SKM-1 treated with dmso at 0.1 percent for 144 hours (cell line): ENCODE measurements at regions not wholly inside any gene's neighbourhood (a gene's known extent, or its start where the extent isn't known, plus 50 kb on each side); places are given as distances from the start of the nearest gene placed in this dataset.
"Not testable (repeated sequence)": the region's sequence is repeated elsewhere in the genome, so short reads cannot be mapped to it uniquely, and the experiment has no call there.

Experiments
- DNase-seq: peaks from one replicate; lab custom pipeline; 2025; ENCODE audit not compliant: unreplicated experiment; lab: John Stamatoyannopoulos, UW

DNA sequence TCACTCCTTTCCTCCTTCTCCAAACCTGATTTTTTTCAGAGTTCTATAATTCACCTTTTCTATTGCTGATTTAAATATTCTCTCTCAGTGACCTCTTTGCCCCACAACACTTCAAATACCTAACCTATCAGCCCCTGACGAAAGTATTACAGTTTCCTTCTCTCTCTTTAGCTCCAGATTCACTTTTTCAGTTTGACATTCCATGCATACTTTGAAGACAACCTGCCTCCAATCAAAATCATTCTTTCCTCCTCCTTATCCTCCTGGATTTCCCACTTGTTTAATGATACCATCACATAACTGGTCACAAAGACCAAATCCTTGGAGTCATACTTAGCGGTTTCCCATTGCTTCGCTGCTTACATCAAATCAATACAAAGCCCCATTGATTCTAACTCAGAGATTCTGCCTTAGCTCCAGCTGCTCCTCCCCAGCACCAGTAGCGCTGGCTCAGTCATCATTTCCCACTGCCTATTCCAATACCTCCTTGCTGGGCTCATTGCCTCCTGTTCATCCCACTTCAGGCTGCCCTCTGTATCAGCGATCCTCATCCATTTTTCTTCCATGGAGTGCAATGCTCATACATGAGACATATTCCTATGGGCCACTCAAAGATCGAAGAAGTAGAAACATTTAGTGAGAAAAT is 240.1 kb downstream of the ZNF92 start:
- not testable (repeated sequence) for DNase-seq

DNA sequence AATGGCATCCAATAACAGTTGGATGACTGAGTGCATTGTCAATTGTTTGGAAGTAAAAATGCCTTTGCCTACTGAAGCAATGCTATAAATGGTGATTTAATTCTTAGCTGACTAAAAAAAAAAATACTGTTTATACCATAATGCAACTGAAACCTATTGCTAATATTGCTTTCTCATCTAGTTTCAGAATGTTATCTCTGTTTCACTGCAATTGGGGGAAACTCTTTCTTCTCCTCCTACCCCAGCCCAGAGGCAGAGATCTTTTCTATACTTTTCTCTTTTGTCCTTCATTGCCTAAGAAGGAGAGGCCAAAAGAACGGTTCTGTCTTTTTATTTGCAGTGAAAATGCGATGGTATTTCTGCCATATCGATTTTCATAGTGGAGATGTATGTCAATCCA is 242.5 kb downstream of the ZNF92 start:
- DNase-seq = not testable (repeated sequence)

DNA sequence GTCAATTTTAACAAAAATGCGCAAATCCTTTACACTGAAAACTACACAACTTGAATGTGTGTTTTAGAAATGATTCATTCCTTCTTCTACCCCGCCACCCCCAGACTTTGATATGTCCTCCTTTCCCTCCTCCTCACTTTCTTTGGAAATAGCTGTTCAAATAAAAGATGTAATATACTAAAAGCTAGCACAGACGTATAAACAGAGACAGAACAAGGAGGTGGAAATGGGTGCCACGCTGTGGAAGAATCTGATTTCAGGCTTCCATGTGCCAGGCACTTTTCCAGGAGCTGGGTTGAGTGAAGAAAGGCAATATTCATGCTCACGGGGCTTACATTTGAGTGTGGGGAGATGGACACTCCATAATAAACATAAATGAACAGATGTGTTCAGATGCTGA is 246.6 kb downstream of the ZNF92 start:
- DNase-seq = not testable (repeated sequence)

DNA sequence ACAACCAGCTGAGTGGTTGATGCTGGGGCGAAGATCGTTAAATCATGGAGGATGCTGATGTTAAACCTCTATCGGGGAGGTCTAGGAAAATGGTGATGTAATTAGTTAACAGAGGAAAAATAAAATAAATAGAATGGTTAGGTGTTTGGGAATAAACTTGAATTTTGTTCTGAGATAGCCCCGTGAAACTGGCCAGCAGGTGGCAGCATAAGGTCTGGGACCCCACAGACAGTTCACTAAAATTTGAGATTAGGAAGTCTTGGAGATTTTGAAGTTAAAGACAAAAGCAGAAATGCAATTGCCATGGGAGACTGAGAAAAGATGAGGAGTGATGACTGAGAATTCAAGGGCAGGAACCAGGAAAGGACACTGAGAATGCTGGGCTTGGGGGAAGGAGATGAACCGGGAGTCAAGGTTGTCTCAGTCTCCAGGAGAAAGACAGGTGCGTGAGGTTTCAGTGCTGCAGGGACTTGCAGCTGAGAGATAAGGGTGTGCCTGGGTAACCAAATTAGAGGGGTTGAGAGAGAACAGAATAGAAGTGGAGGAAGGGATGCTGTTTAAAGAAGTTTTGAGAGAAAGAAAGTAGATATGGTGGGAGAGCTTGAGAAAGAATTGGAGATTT is 248.0 kb downstream of the ZNF92 start:
- peak; percentile 4 for DNase-seq

DNA sequence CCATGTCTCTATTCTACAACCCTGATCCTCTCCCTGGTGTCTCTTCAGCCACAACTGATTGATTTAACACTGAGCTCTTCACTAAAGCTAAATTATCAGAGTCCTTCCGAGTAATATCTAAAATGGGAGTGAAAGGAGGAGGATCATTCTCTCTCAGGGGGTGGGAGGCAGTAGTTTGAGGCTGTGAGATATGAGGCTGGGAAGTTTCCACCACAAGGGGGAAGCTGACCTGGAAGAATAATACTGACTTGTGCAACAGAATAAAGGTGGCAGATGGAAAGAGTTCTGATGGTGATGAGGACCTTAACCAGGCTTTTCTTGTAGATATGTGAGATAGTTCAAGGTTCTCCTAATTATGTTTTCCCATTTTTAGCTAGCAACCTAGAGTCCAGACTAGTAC is 241.6 kb upstream of the VKORC1L1 start:
- not testable (repeated sequence) for DNase-seq

DNA sequence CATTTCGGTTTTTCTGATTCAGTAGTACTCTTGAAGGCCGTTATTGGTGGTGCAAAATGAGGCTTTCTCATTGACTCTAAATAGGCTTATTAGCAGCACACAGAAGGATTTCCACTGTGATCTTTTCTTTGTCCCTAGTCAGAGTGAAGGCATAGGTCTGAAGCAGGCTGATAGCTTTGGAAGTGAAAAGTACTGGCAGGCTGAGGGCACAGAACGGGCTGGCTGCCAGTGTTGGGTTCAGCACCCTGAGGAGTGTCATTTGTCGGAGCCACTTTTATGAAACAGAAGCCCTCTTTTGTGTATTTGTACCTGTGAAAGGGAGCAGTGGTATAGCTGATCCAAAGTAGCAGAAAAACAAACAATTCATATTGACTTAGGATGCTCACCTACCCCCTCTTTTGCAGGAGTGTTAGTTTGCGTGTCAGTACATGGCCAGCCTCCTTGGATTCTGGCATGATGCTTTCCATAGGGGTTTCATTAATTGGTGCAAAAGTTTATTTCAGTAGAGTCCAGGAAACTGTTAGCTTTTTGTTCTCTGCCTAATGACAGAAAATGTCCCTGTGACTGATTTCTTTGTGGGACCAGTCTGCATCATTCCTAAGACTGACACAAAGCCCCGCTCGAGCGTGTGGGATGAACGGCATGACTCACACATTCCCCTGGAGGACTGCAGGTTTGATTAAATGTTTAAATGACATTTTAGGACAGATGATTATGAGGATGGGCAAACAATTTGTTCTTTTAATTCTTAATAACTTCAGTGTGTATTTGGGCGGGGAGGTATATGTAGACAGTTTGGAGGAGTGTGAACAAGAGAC is 239.1 kb upstream of the VKORC1L1 start:
- DNase-seq = not testable (repeated sequence)

DNA sequence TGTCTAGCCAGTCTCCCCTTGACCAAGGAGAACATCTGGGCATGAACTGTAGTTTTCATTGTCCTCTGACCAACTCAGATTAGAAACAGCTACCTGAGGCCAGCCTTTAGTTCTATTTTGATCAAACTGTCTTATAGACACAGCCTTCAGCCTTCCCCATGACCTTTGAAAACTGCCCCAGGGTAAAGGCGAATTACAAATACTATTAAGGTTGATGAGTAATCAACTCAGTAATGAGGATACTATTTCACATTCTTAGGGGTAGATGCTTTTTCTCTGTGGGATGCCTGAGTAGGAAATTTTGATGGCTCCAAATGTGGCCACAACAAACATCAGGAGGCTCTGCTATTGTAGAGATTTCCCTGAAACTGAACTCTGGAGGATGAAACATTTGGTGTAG is 234.0 kb upstream of the VKORC1L1 start:
- not testable (repeated sequence) for DNase-seq

DNA sequence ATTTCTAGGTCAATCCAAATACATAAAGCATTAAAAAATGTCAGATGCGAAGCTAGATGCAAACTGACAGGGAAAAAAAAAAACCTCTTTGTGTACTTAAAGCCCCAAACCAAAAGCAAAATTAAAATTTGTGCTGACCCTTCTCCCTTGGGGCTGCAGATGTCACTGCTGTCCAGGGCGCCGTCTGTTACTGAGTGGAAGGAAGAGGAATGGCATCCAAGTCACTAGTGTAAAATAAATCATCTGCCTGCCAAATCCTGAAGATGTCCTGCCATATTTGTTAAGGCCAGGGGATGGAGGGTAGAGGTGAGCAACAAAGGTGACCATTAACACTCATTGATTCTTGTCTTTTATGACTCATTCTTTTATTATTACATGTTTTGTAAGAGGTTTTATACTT is 233.2 kb upstream of the VKORC1L1 start:
- DNase-seq = not testable (repeated sequence)

DNA sequence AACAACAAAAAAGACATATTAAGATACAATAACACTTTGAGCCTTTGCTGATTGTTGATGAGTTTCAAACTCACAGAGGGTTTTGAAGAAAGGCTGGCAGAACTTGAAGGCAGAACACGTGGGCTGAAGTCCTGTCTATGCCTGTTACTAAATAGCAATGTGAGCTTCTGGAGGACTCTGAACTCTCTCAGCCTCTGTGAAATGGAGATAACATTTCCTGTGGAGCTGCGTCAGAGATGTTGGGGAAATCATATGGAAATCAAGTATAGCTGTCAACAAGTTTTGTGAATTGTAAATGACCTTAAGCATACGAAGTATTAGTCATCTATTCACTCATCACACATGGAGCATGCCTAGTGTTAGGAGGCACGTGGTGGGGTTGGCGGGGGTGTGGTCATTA is 229.4 kb upstream of the VKORC1L1 start:
- not testable (repeated sequence) for DNase-seq

DNA sequence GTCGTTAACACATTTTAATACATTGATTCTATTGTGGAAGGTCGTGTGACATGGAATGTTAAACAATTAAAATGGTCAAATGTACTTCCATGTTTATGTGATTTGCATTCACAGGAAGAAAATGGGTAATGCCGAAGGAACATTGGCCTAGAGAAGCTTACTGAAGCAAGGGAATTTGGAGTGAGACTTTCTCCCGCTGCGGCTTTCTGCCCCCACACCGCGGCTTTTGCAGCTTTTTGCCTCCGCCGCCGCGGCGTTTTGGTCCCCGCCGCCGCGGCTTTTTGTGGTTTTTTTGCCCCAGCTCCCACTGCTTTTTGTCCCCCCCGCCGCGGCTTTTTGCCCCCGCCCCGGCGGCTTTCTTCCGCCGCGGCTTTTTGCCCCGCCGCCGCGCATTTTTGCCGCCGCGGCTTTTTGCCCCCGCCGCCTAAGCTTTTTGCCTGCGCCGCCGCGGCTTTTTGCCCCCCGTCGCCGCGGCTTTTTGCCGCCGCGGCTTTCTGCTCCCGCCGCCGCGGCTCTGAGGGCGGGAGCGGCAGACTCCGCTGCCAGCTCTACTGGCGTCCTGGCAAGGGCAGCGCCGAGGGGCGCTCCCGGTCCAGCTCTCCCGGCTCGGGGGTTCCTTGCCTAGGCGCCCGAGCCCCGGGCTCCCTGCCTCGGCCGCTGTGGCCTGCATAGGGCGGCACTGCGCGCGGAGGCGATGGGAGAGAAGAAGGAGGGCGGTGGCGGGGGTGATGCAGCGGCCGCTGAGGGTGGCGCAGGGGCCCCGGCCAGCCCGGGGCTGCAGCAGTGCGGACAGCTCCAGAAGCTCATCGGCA is 225.5 kb upstream of the VKORC1L1 start:
- not testable (repeated sequence) for DNase-seq

DNA sequence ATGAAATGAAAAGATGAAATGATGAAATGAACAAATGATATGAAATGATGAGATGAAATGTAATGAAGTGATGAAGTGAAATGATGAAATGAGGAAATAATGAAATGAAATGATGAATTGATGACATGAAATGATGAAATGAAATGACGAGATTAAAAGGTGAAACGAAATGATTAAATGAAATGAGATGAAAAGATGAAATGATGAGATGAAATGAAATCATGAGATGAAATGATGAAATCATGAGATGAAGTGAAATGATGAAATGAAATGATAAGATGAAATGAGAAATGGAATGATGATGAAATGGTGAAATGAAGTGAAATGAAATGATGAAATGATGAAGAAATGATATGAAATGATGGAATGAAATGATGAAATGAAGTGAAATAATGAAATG is 221.7 kb upstream of the VKORC1L1 start:
- DNase-seq = not testable (repeated sequence)

DNA sequence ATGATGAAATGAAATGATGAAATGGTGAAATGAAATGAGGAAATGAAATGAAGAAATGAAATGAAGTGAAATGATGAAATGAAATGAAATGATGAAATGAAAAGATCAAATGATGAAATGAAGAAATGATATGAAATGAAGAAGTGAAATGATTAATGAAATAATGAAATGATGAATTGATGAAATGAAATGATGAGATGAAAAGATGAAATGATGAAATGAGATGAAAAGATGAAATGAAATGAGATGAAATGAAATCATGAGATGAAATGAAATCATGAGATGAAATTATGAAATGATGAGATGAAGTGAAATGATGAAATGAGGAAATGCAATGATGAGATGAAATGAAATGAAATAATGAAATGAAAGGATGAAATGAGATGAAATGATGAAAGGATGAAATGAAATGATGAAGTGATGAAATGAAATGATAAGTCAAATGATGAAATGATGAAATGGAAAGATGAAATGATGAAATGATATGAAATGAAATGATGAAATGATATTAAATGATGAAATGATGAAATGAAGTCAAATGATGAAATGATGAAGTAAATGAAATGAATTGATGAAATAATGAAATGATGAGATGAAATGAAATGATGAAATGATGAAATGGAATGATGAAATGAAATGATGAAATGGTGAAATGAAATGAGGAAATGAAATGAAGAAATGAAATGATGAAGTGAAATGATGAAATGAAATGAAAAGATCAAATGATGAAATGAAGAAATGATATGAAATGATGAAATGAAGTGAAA is 220.9 kb upstream of the VKORC1L1 start:
- not testable (repeated sequence) for DNase-seq

DNA sequence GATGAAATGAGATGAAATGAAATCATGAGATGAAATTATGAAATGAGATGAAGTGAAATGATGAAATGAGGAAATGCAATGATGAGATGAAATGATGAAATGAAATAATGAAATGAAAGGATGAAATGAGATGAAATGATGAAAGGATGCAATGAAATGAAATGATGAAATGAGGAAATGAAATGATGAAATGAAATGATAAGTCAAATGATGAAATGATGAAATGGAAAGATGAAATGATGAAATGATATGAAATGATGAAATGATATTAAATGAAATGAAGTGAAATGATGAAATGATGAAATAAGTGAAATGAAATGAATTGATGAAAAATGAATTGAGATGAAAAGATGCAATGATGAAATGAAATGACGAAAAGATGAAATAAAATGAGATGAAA is 220.2 kb upstream of the VKORC1L1 start:
- not testable (repeated sequence) for DNase-seq

DNA sequence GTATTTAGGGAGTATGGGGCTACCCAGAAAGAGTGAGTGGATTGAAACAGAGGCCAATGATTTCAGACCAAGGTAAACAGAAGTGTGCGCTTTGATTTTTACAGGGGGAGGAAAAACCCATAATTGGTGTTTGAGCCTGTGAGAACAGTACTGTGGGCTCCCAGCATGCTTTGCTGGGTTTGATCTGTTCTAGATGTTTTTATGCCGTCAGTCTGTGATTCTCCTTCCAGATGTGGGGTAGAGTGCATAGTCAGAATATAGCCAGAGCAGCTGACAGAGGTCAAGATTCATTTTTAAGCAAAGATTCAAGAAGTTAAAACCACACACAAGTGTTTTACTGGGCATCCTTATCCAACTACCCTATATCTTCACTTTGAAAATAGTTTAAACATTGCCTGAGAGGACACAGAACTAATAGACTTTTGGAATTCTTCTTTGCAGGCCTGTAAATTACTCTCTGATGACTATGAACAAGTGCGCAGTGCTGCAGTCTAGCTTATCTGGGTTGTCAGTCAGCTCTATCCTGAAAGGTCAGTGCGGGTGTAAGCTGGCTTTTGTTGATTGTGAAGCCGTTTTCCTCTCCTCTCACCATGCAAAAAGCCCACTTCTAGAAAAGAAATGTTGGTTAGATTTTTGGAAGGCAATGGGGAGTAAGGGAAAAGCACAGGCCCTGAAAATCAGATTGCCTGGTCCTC is 216.2 kb upstream of the VKORC1L1 start:
- DNase-seq = not testable (repeated sequence)

DNA sequence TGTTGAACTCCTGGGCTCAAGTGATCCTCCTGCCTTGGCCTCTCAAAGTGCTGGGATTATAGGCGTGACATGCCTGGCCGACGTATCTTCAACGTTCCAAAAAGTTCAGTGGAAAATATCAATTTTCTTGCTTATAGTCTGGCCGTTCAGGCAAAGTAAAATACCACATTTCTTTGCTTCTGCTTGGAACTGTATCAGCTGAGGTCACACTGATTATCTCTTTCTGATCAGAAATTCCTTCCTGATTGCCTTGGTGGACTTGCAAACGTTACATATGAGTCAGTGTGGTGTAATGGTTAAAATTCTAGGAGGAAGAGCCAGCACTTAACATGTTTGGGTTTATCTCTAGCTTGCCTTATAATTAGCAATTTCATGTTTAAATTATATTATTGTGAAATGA is 189.5 kb upstream of the VKORC1L1 start:
- DNase-seq = not testable (repeated sequence)

DNA sequence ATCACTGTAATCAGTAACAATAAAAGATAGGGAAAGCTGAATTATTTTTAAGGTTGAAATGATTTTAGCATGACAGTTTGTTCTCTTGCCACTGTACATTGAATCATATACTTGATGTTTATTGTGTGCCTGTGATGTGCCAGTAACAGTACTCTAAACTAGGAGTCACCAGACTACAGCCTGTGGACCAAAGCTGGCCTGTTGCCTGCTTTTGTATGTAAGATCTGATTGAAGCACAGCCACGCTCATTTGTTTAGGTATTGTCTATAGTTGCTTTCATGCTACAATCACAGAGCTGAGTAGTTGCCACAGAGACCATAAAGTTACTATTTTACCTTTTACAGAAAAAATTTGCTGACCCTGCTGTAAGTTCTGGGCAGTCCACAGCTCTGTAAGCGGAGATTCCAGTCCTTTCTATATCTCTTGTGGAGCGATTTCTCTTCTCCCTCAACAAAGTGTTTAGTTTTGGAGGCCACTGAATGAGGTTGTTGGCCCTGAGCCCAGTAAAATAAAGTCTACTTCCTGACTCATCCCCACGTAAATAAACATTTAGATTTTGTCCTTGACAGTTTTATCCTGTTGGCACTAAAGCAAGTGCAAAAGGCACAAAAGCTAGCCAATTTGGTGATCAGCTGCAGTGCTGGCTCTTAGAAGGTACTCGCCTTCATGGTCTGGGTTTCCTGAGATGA is 173.7 kb upstream of the VKORC1L1 start:
- not testable (repeated sequence) for DNase-seq

DNA sequence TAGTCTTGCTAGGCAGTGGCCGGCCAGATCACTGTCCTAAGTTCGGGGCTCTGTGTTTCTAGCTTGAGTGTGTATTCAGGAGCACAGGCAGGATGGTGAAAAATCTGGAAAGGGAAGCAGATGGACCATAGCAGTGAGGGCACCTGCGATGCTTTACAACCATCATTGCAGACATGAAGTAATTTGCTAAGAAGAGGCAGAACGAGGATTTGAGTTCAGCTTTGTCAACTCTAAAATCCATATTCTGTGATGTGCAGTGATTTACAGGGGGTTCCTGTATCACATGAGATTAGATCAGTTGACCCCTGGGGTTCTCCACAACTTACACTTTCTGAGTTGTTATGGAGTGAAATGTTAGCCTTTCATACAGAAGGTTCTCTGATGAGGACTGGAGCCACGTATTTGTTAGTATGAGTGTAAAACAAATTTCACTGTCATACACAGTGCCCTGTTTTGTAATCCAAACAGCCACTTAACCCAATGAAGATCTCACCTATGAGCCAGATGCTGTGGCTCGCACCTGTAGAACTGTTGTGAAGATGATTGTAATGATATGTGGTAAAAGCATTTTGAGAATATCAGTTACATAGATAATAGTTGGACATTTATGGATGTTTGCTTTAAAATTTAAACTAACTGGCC is 173.0 kb upstream of the VKORC1L1 start:
- not testable (repeated sequence) for DNase-seq

DNA sequence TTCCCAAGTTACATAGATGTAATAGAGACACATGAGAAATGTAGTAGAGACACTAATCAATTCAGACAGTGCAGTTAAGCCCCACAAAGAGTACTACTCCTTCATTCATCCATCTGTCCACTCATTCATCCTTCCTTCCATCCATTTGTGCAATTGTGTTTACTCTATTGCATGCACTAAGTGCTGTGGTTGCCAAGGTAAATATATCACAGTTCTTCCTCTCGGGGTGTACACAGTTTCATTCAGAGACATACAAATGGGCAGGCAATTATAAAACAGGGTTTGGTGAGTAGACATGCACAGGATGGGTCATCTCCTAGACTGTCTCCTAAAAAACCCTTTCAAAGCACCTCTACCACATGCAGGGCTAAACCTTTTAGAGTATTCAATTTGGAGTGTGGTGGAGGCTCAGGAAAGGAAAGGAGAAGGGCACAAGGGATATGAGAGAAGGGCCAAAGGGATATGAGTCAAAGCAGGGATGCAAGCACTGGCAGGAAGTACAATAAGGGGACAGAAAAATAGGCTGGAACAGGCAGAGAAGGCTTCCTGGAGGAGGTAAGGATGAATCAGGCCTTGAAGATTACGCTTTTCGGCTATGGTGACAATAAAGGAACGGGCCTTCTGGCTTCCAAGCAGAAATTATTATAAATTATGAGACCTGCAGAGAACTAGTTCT is 153.6 kb upstream of the VKORC1L1 start:
- not testable (repeated sequence) for DNase-seq
